GM23338 (cell line): ENCODE measurements at regions not wholly inside any gene's neighbourhood (a gene's known extent, or its start where the extent isn't known, plus 50 kb on each side); places are given as distances from the start of the nearest gene placed in this dataset.

Experiments used
- ATAC-seq: fragments of 200-7000 bp; cut with Tn5 transposase; 3 replicates; pipeline ENCODE4 v1.9.1; 2020
- DNase-seq: peaks from one replicate; pipeline ENCODE4 v3.0.0-alpha.2; 2015; ENCODE audit warnings: low spot score
- H2AFZ ChIP-seq: fragments of 200-600 bp; sonication (generic); 2 replicates; pipeline ENCODE4 v1.8.0; 2016; ENCODE audit warnings: antibody characterized with exemption, mild to moderate bottlenecking, moderate library complexity
- H3F3A ChIP-seq: fragments of 200-600 bp; sonication (generic); replicated peaks from 2 replicates; pipeline ENCODE4 v1.8.0; 2017; ENCODE audit warnings: antibody characterized with exemption, mixed run types, low read depth
- H3K27ac ChIP-seq: fragments of 200-600 bp; sonication (generic); 2 replicates; pipeline ENCODE4 v1.6.1; 2016; ENCODE audit warnings: low read depth
- H3K27me3 ChIP-seq: fragments of 200-600 bp; sonication (generic); 2 replicates; pipeline ENCODE4 v1.8.0; 2016; ENCODE audit warnings: mild to moderate bottlenecking, mixed run types, moderate library complexity; ENCODE audit not compliant: insufficient read depth
- H3K36me3 ChIP-seq: fragments of 200-600 bp; sonication (generic); 2 replicates; pipeline ENCODE4 v1.8.0; 2016; ENCODE audit warnings: mild to moderate bottlenecking; ENCODE audit not compliant: insufficient read depth
- H3K4me1 ChIP-seq: fragments of 200-600 bp; sonication (generic); 2 replicates; pipeline ENCODE4 v1.8.0; 2016; ENCODE audit warnings: mild to moderate bottlenecking, moderate library complexity; ENCODE audit not compliant: insufficient read depth
- H3K4me2 ChIP-seq: fragments of 200-600 bp; sonication (generic); 2 replicates; pipeline ENCODE4 v1.7.1; 2017; ENCODE audit warnings: mixed run types
- H3K4me3 ChIP-seq: fragments of 200-600 bp; sonication (generic); 2 replicates; pipeline ENCODE4 v1.6.1; 2016; ENCODE audit warnings: mixed run types
- H3K79me2 ChIP-seq: fragments of 200-600 bp; sonication (generic); replicated peaks from 2 replicates; pipeline ENCODE4 v1.8.0; 2017; ENCODE audit warnings: mild to moderate bottlenecking; ENCODE audit not compliant: insufficient read depth
- H3K9me2 ChIP-seq: fragments of 200-600 bp; sonication (generic); 2 replicates; pipeline ENCODE4 v1.8.0; 2017; ENCODE audit not compliant: insufficient read depth
- H4K20me1 ChIP-seq: fragments of 200-600 bp; sonication (generic); replicated peaks from 2 replicates; pipeline ENCODE4 v1.8.0; 2017; ENCODE audit warnings: mild to moderate bottlenecking; ENCODE audit not compliant: insufficient read depth
- H3K27ac Mint-ChIP-seq: 2 replicates; pipeline ENCODE4 v1.8.0; 2020; ENCODE audit warnings: inconsistent platforms, mild to moderate bottlenecking, moderate library complexity, mixed read lengths
- H3K27me3 Mint-ChIP-seq: 3 replicates; pipeline ENCODE4 v1.8.0; 2022; ENCODE audit warnings: low read depth, mild to moderate bottlenecking, moderate library complexity, mixed read lengths, inconsistent platforms; ENCODE audit not compliant: insufficient read depth, poor library complexity
- H3K36me3 Mint-ChIP-seq: 3 replicates; pipeline ENCODE4 v1.8.0; 2021; ENCODE audit warnings: low read depth, mild to moderate bottlenecking, inconsistent platforms, moderate library complexity, mixed read lengths
- H3K4me1 Mint-ChIP-seq: 3 replicates; pipeline ENCODE4 v1.8.0; 2020; ENCODE audit warnings: mild to moderate bottlenecking, inconsistent platforms, mixed read lengths
- H3K4me3 Mint-ChIP-seq: 3 replicates; pipeline ENCODE4 v1.8.0; 2021; ENCODE audit warnings: moderate library complexity, mild to moderate bottlenecking, inconsistent platforms, mixed read lengths
- H3K9me3 Mint-ChIP-seq: 3 replicates; pipeline ENCODE4 v1.8.0; 2020; ENCODE audit warnings: moderate library complexity, mild to moderate bottlenecking, inconsistent platforms, mixed read lengths
- CREB1 ChIP-seq: fragments of 250-450 bp; sonication (Bioruptor Pico); IDR thresholded peaks from 2 replicates; pipeline ENCODE4 v1.5.0; 2020; ENCODE audit warnings: low read depth, mild to moderate bottlenecking, moderate library complexity
- ETS1 ChIP-seq: IDR thresholded peaks from 2 replicates; pipeline ENCODE4 v1.6.1; 2016; ENCODE audit warnings: antibody characterized with exemption
- EZH2 ChIP-seq: fragments of 200-600 bp; sonication (generic); IDR thresholded peaks from one replicate; pipeline ENCODE4 v1.8.0; 2017; ENCODE audit warnings: antibody characterized with exemption, mild to moderate bottlenecking, low read depth; ENCODE audit not compliant: unreplicated experiment
- JUNB ChIP-seq: IDR thresholded peaks from one replicate; pipeline ENCODE4 v1.6.1; 2016; ENCODE audit warnings: antibody characterized with exemption; ENCODE audit not compliant: unreplicated experiment
- NANOG ChIP-seq: IDR thresholded peaks from 2 replicates; pipeline ENCODE4 v1.6.1; 2016; ENCODE audit warnings: antibody characterized with exemption, borderline replicate concordance
- POLR2AphosphoS5 ChIP-seq: IDR thresholded peaks from 2 replicates; pipeline ENCODE4 v1.6.1; 2016; ENCODE audit warnings: antibody characterized with exemption, low read depth
- STAT1 ChIP-seq: IDR thresholded peaks from one replicate; pipeline ENCODE4 v1.6.1; 2016; ENCODE audit warnings: antibody characterized with exemption; ENCODE audit not compliant: unreplicated experiment
- ZNF114 ChIP-seq: fragments of 250-450 bp; sonication (Bioruptor Pico); IDR thresholded peaks from 2 replicates; pipeline ENCODE4 v1.5.0; 2020; ENCODE audit warnings: mild to moderate bottlenecking, moderate library complexity
- ZNF462 ChIP-seq: fragments of 250-450 bp; sonication (Bioruptor Pico); IDR thresholded peaks from 2 replicates; pipeline ENCODE4 v1.5.0; 2020; ENCODE audit warnings: mild to moderate bottlenecking, moderate library complexity

- Histone ChIP-seq H3K4me3 (no peak overlapping the region), H3K27ac (no peak overlapping the region), H3K79me2 (no peaks in the 10 kb centered on the region), H3K4me1 (peaks cover 6% of the 10 kb centered on the region; the same call in 1 of the 2 replicates), H3K27me3 (no peaks in the 10 kb centered on the region), H4K20me1 (no peaks in the 10 kb centered on the region), H2AFZ (no peak overlapping the region), H3F3A (no peaks in the 10 kb centered on the region), H3K36me3 (no peaks in the 10 kb centered on the region), H3K4me2 (no peak overlapping the region), H3K9me2 (peaks cover 9% of the 10 kb centered on the region; the same call in 1 of the 2 replicates)
- no peaks in the 10 kb centered on the region for H3K9me3 Mint-ChIP-seq
- DNase-seq: no peak
- ATAC-seq: no peak
- TF ChIP-seq POLR2AphosphoS5 (no peak), STAT1 (no peak), JUNB (no peak), ETS1 (no peak)
- H3K4me3 Mint-ChIP-seq: no peak overlapping the region
- peaks cover 14% of the 10 kb centered on the region for H3K4me1 Mint-ChIP-seq
- no peaks in the 10 kb centered on the region for H3K36me3 Mint-ChIP-seq
- no peaks in the 10 kb centered on the region for H3K27me3 Mint-ChIP-seq
- H3K27ac Mint-ChIP-seq: no peak overlapping the region
Measured at GRCh38 chr10:83934641-83935338, 204.5 kb upstream of the GHITM start.

- Mint-ChIP-seq H3K9me3 (no peaks in the 10 kb centered on the region), H3K27me3 (no peaks in the 10 kb centered on the region), H3K36me3 (no peaks in the 10 kb centered on the region), H3K27ac (no peak overlapping the region), H3K4me1 (peaks cover 14% of the 10 kb centered on the region), H3K4me3 (no peak overlapping the region)
- H3F3A ChIP-seq: no peaks in the 10 kb centered on the region
- no peak overlapping the region for H3K4me2 ChIP-seq
- peaks cover 9% of the 10 kb centered on the region; the same call in 1 of the 2 replicates for H3K9me2 ChIP-seq
- H3K4me3 ChIP-seq: no peak overlapping the region
- no peak for DNase-seq
- H2AFZ ChIP-seq: no peak overlapping the region
- H3K36me3 ChIP-seq: no peaks in the 10 kb centered on the region
- no peaks in the 10 kb centered on the region for H4K20me1 ChIP-seq
- peaks cover 6% of the 10 kb centered on the region; the same call in 1 of the 2 replicates for H3K4me1 ChIP-seq
- H3K79me2 ChIP-seq: no peaks in the 10 kb centered on the region
- TF ChIP-seq EZH2 (no peak), ZNF114 (CRISPR knock-in tag) (no peak), CREB1 (no peak)
- no peaks in the 10 kb centered on the region for H3K27me3 ChIP-seq
- ATAC-seq: no peak
- H3K27ac ChIP-seq: no peak overlapping the region
Measured at GRCh38 chr10:83935339-83935736, 204.0 kb upstream of the GHITM start.

- H3K4me3 Mint-ChIP-seq: no peak overlapping the region
- H3K27ac Mint-ChIP-seq: no peak overlapping the region
- no peaks in the 10 kb centered on the region for H3K36me3 Mint-ChIP-seq
- Histone ChIP-seq H3F3A (no peaks in the 10 kb centered on the region), H2AFZ (no peak overlapping the region), H3K9me2 (peaks cover 9% of the 10 kb centered on the region; the same call in 1 of the 2 replicates), H3K36me3 (no peaks in the 10 kb centered on the region), H3K4me3 (no peak overlapping the region), H3K27ac (no peak overlapping the region), H4K20me1 (no peaks in the 10 kb centered on the region), H3K27me3 (no peaks in the 10 kb centered on the region), H3K4me2 (no peak overlapping the region), H3K79me2 (no peaks in the 10 kb centered on the region), H3K4me1 (peaks cover 6% of the 10 kb centered on the region; the same call in 1 of the 2 replicates)
- TF ChIP-seq JUNB (no peak), NANOG (no peak), ZNF462 (no peak), EZH2 (no peak), POLR2AphosphoS5 (no peak)
- DNase-seq (no peak), ATAC-seq (no peak)
- peaks cover 14% of the 10 kb centered on the region for H3K4me1 Mint-ChIP-seq
- no peaks in the 10 kb centered on the region for H3K9me3 Mint-ChIP-seq
- H3K27me3 Mint-ChIP-seq: no peaks in the 10 kb centered on the region
Measured at GRCh38 chr10:83935911-83936310, 203.4 kb upstream of the GHITM start.
